ENCODE measurements at regions not wholly inside any gene's neighbourhood (a gene's known extent, or its start where the extent isn't known, plus 50 kb on each side); places are given as distances from the start of the nearest gene placed in this dataset.

- no peak overlapping the region for H3K4me3 ChIP-seq (ENCODE audit: low read length, poor library complexity, severe bottlenecking)
- H3F3A ChIP-seq (ENCODE audit: low read depth) = no peaks in the 10 kb centered on the region
- no peak overlapping the region for H3K4me2 ChIP-seq (ENCODE audit: low read depth, low read length, poor library complexity, severe bottlenecking)
- H3K9me3 ChIP-seq (ENCODE audit: insufficient read depth, low read depth, low read length) = no peaks in the 10 kb centered on the region
- no peaks in the 10 kb centered on the region for H3K9me2 ChIP-seq (replicated peaks; ENCODE audit: low read depth, low read length)
- no peak overlapping the region for H2AFZ ChIP-seq (ENCODE audit: low read length)
- H4K20me1 ChIP-seq (ENCODE audit: insufficient read depth, low read length, poor library complexity, severe bottlenecking) = no peaks in the 10 kb centered on the region
- H3K36me3 ChIP-seq (ENCODE audit: insufficient read depth, low read length) = no peaks in the 10 kb centered on the region
- no peak overlapping the region for H3K9ac ChIP-seq (ENCODE audit: low read depth, low read length, poor library complexity, severe bottlenecking)
- no peaks in the 10 kb centered on the region for H3K27me3 ChIP-seq (ENCODE audit: insufficient read depth, low read length, poor library complexity, severe bottlenecking)
- H3K79me2 ChIP-seq (ENCODE audit: insufficient read depth, low read length) = no peaks in the 10 kb centered on the region
- H3K4me1 ChIP-seq (ENCODE audit: insufficient read depth, low read length, poor library complexity, severe bottlenecking) = no peaks in the 10 kb centered on the region
- no peak for TF ChIP-seq CTCF (conservative IDR thresholded peaks at IDR 0.05; ENCODE audit: low read length)
- TF ChIP-seq EZH2phosphoT487 (IDR thresholded peaks at IDR 0.05; ENCODE audit: borderline replicate concordance) = no peak
Observed at GRCh38 chr9:73647560-73647959, 495.9 kb downstream of the ANXA1 start.

GRCh38 chr9:73649552-73649951 lies 497.9 kb downstream of the ANXA1 start:
- Histone ChIP-seq H3K4me3 (ENCODE audit: low read length, poor library complexity, severe bottlenecking) (no peak overlapping the region), H2AFZ (ENCODE audit: low read length) (no peak overlapping the region), H3K79me2 (ENCODE audit: insufficient read depth, low read length) (no peaks in the 10 kb centered on the region), H3K9ac (ENCODE audit: low read depth, low read length, poor library complexity, severe bottlenecking) (no peak overlapping the region), H3K4me2 (ENCODE audit: low read depth, low read length, poor library complexity, severe bottlenecking) (no peak overlapping the region), H3K9me2 (replicated peaks; ENCODE audit: low read depth, low read length) (no peaks in the 10 kb centered on the region), H3K27me3 (ENCODE audit: insufficient read depth, low read length, poor library complexity, severe bottlenecking) (no peaks in the 10 kb centered on the region), H3F3A (ENCODE audit: low read depth) (no peaks in the 10 kb centered on the region), H3K4me1 (ENCODE audit: insufficient read depth, low read length, poor library complexity, severe bottlenecking) (no peaks in the 10 kb centered on the region), H4K20me1 (ENCODE audit: insufficient read depth, low read length, poor library complexity, severe bottlenecking) (no peaks in the 10 kb centered on the region), H3K36me3 (ENCODE audit: insufficient read depth, low read length) (no peaks in the 10 kb centered on the region), H3K9me3 (ENCODE audit: insufficient read depth, low read depth, low read length) (no peaks in the 10 kb centered on the region)
- TF ChIP-seq EZH2phosphoT487 (IDR thresholded peaks at IDR 0.05; ENCODE audit: borderline replicate concordance) (no peak), CTCF (conservative IDR thresholded peaks at IDR 0.05; ENCODE audit: low read length) (no peak)

GRCh38 chr9:73655363-73655762 lies 503.7 kb downstream of the ANXA1 start:
- Histone ChIP-seq H3K4me1 (ENCODE audit: insufficient read depth, low read length, poor library complexity, severe bottlenecking) (no peaks in the 10 kb centered on the region), H3K79me2 (ENCODE audit: insufficient read depth, low read length) (no peaks in the 10 kb centered on the region), H4K20me1 (ENCODE audit: insufficient read depth, low read length, poor library complexity, severe bottlenecking) (no peaks in the 10 kb centered on the region), H3K4me3 (ENCODE audit: low read length, poor library complexity, severe bottlenecking) (no peak overlapping the region), H3F3A (ENCODE audit: low read depth) (no peaks in the 10 kb centered on the region), H2AFZ (ENCODE audit: low read length) (no peak overlapping the region), H3K4me2 (ENCODE audit: low read depth, low read length, poor library complexity, severe bottlenecking) (no peak overlapping the region), H3K9me3 (ENCODE audit: insufficient read depth, low read depth, low read length) (no peaks in the 10 kb centered on the region), H3K27me3 (ENCODE audit: insufficient read depth, low read length, poor library complexity, severe bottlenecking) (no peaks in the 10 kb centered on the region), H3K36me3 (ENCODE audit: insufficient read depth, low read length) (no peaks in the 10 kb centered on the region), H3K9ac (ENCODE audit: low read depth, low read length, poor library complexity, severe bottlenecking) (no peak overlapping the region), H3K9me2 (replicated peaks; ENCODE audit: low read depth, low read length) (no peaks in the 10 kb centered on the region)
- TF ChIP-seq EZH2phosphoT487 (IDR thresholded peaks at IDR 0.05; ENCODE audit: borderline replicate concordance) (no peak), CTCF (conservative IDR thresholded peaks at IDR 0.05; ENCODE audit: low read length) (no peak)

Measured in Loucy (cell line).